ENCODE measurements at regions not wholly inside any gene's neighbourhood (a gene's known extent, or its start where the extent isn't known, plus 50 kb on each side); places are given as distances from the start of the nearest gene placed in this dataset.

DNA sequence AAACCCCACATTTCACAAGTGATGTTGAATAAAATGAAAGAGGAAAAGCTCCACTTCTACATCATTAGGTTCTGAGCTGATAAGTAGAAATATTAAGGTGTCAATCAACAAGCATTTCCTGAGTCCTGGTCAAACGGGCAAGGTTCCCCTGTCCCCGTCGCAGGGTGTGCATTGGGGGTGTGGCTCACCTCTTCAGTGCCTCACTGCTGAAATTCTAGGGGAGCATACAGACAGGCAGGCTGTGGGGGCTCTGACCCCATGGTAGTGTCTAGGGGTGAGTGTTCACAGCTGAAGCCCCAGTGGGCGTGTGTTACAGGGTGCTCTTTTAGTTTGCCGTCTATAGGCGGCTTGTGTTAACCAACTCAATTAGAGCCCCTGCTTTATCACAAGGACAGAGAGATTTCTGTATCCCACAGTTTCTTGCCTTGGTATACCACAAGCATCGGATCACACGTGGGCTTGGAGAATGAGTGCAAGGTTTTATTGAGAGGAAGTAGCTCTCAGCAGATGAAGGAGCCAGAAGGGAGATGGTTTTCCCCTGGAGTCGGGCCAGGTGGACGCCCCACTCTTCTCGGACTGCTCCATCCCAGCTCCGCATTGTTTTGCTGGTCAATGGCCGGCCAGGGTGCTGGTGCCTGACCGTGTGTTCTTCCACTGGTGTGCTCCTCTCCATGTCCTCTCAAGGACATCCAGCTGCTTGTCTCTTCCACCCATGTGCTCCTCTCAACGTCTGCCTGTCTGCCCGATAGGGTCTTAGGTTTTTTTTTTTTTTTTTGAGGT is 238.2 kb upstream of the NLRP1 start:
- Histone ChIP-seq H3K79me2 (ENCODE audit: insufficient read depth, low read length) (no peaks in the 10 kb centered on the region), H3K27ac (ENCODE audit: low read length) (no peak overlapping the region), H3K4me2 (ENCODE audit: insufficient read depth, low read length) (no peak overlapping the region), H3K9ac (ENCODE audit: low read depth, low read length) (no peak overlapping the region), H3K4me1 (ENCODE audit: insufficient read depth, low read length) (no peaks in the 10 kb centered on the region), H3K36me3 (ENCODE audit: insufficient read depth, low read length) (no peaks in the 10 kb centered on the region), H4K20me1 (ENCODE audit: insufficient read depth, low read length) (no peaks in the 10 kb centered on the region), H3K9me3 (ENCODE audit: insufficient read depth, low read length, severe bottlenecking) (no peaks in the 10 kb centered on the region), H3K4me3 (ENCODE audit: low read depth in 1 of 2, low read length in 2 of 2) (no peak overlapping the region), H2AFZ (ENCODE audit: low read depth, low read length) (no peak overlapping the region), H3K27me3 (ENCODE audit: insufficient read depth, low read length, poor library complexity) (no peaks in the 10 kb centered on the region)
- DNase-seq (no peak), ATAC-seq (ENCODE audit: insufficient read depth, low read depth) (no peak)
- TF ChIP-seq EZH2 (IDR thresholded peaks at IDR 0.05; ENCODE audit: borderline replicate concordance, low read depth, low read length, severe bottlenecking) (no peak), CTCF (IDR thresholded peaks at IDR 0.05; ENCODE audit: borderline replicate concordance, extremely low read depth, low read length, poor library complexity, severe bottlenecking) (no peak)

- ATAC-seq (ENCODE audit: insufficient read depth, low read depth) (no peak), DNase-seq (no peak)
- Histone ChIP-seq H3K27ac (ENCODE audit: low read length) (no peak overlapping the region), H3K27me3 (ENCODE audit: insufficient read depth, low read length, poor library complexity) (no peaks in the 10 kb centered on the region), H3K79me2 (ENCODE audit: insufficient read depth, low read length) (no peaks in the 10 kb centered on the region), H3K4me1 (ENCODE audit: insufficient read depth, low read length) (no peaks in the 10 kb centered on the region), H3K4me2 (ENCODE audit: insufficient read depth, low read length) (no peak overlapping the region), H3K36me3 (ENCODE audit: insufficient read depth, low read length) (no peaks in the 10 kb centered on the region), H3K9ac (ENCODE audit: low read depth, low read length) (no peak overlapping the region), H2AFZ (ENCODE audit: low read depth, low read length) (no peak overlapping the region), H3K9me3 (ENCODE audit: insufficient read depth, low read length, severe bottlenecking) (no peaks in the 10 kb centered on the region), H3K4me3 (ENCODE audit: low read depth in 1 of 2, low read length in 2 of 2) (no peak overlapping the region), H4K20me1 (ENCODE audit: insufficient read depth, low read length) (no peaks in the 10 kb centered on the region)
- TF ChIP-seq CTCF (IDR thresholded peaks at IDR 0.05; ENCODE audit: borderline replicate concordance, extremely low read depth, low read length, poor library complexity, severe bottlenecking) = no peak
- TF ChIP-seq EZH2 (IDR thresholded peaks at IDR 0.05; ENCODE audit: borderline replicate concordance, low read depth, low read length, severe bottlenecking) = no peak
Measured at GRCh38 chr17:5823219-5823618, 238.9 kb upstream of the NLRP1 start.

DNA sequence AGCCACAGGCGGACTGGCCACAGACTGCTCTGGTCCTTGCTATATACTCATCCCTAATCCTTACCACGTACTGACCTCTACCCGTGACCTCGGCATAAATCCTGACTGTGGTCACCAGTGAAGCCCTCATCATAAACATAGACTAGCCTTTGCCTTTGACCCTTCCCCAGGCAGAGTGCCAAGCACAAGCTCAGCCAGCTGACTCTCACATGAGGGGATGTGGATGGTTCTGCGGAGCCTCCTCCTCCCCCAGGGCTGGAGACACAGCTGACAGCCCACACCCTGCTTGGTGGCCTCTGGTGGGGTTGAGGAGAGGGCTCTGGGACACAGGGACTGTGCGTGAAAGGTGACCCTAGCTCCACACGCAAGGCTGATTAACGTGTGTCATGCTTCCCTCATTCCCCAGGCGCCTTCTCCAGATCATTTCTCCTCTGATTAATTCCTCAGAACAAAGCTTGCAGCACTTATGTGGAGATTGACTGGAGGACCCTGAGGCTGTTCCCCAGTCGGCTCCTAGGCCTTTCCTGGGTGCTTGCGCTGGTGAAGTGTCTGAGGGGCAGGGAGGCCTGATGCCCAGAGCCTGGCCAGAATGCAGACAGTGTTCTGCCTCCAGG is 241.5 kb upstream of the NLRP1 start:
- Histone ChIP-seq H3K4me2 (ENCODE audit: insufficient read depth, low read length) (no peak overlapping the region), H3K27ac (ENCODE audit: low read length) (no peak overlapping the region), H3K36me3 (ENCODE audit: insufficient read depth, low read length) (no peaks in the 10 kb centered on the region), H2AFZ (ENCODE audit: low read depth, low read length) (no peak overlapping the region), H3K4me1 (ENCODE audit: insufficient read depth, low read length) (no peaks in the 10 kb centered on the region), H3K4me3 (ENCODE audit: low read depth in 1 of 2, low read length in 2 of 2) (no peak overlapping the region), H3K9ac (ENCODE audit: low read depth, low read length) (no peak overlapping the region), H3K79me2 (ENCODE audit: insufficient read depth, low read length) (no peaks in the 10 kb centered on the region), H3K27me3 (ENCODE audit: insufficient read depth, low read length, poor library complexity) (peaks cover 3% of the 10 kb centered on the region), H3K9me3 (ENCODE audit: insufficient read depth, low read length, severe bottlenecking) (no peaks in the 10 kb centered on the region), H4K20me1 (ENCODE audit: insufficient read depth, low read length) (no peaks in the 10 kb centered on the region)
- DNase-seq (no peak), ATAC-seq (ENCODE audit: insufficient read depth, low read depth) (no peak)
- TF ChIP-seq CTCF (IDR thresholded peaks at IDR 0.05; ENCODE audit: borderline replicate concordance, extremely low read depth, low read length, poor library complexity, severe bottlenecking) = no peak
- no peak for TF ChIP-seq EZH2 (IDR thresholded peaks at IDR 0.05; ENCODE audit: borderline replicate concordance, low read depth, low read length, severe bottlenecking)
